SU-DHL-6 (cell line): ENCODE measurements at regions not wholly inside any gene's neighbourhood (a gene's known extent, or its start where the extent isn't known, plus 50 kb on each side); places are given as distances from the start of the nearest gene placed in this dataset.

Experiments
- EZH2phosphoT487 ChIP-seq: fragments of 200-600 bp; sonication (generic), shearing (Covaris generic); conservative IDR thresholded peaks from 2 replicates; pipeline ENCODE4 v1.6.1; 2018; ENCODE audit warnings: mild to moderate bottlenecking, antibody characterized with exemption, low read length, moderate library complexity, mixed read lengths
- TF ChIP-seq, protein P1 (sequence below): fragments of 200-600 bp; sonication (generic); IDR thresholded peaks from one replicate; pipeline ENCODE4 v1.5.1; 2017; ENCODE audit warnings: antibody characterized with exemption, mild to moderate bottlenecking, low read length, moderate library complexity; ENCODE audit not compliant: insufficient read depth, poor library complexity, severe bottlenecking

DNA sequence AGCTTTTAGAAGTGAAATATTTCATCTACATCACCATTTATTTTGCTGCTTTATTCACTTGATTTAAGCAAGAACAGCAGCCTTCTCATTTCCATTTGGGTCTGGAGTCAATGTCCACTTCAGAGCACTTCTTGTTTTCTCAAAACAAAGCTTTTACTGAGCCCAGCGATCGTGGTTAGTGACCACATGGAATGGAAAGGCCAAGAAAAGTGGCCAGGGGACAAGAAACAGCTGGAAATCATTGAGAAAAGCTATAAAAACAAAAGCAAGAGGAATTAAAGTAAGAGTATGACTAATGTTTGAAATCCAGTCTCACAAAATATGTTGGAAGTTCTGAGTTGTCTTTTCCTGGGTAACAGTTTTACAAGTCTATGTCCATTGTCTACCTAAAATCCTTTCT, 328.4 kb upstream of the INTU start:
- TF ChIP-seq, protein P1, sequence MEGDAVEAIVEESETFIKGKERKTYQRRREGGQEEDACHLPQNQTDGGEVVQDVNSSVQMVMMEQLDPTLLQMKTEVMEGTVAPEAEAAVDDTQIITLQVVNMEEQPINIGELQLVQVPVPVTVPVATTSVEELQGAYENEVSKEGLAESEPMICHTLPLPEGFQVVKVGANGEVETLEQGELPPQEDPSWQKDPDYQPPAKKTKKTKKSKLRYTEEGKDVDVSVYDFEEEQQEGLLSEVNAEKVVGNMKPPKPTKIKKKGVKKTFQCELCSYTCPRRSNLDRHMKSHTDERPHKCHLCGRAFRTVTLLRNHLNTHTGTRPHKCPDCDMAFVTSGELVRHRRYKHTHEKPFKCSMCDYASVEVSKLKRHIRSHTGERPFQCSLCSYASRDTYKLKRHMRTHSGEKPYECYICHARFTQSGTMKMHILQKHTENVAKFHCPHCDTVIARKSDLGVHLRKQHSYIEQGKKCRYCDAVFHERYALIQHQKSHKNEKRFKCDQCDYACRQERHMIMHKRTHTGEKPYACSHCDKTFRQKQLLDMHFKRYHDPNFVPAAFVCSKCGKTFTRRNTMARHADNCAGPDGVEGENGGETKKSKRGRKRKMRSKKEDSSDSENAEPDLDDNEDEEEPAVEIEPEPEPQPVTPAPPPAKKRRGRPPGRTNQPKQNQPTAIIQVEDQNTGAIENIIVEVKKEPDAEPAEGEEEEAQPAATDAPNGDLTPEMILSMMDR = no peak
- TF ChIP-seq EZH2phosphoT487 = no peak
